Nephron progenitor cell (in vitro differentiated cells): ENCODE measurements at regions not wholly inside any gene's neighbourhood (a gene's known extent, or its start where the extent isn't known, plus 50 kb on each side); places are given as distances from the start of the nearest gene placed in this dataset.
"Not testable (repeated sequence)": the region's sequence is repeated elsewhere in the genome, so short reads cannot be mapped to it uniquely, and the experiment has no call there.

Source experiments
- DNase-seq: peaks from one replicate; pipeline ENCODE4 v3.0.0; 2021
- H3K27ac Mint-ChIP-seq: 2 replicates; pipeline ENCODE4 v1.8.0; 2021; ENCODE audit warnings: mild to moderate bottlenecking, moderate library complexity, mixed read lengths
- H3K27me3 Mint-ChIP-seq: 2 replicates; pipeline ENCODE4 v1.8.0; 2021; ENCODE audit warnings: mild to moderate bottlenecking, low read depth, mixed read lengths; ENCODE audit not compliant: poor library complexity
- H3K36me3 Mint-ChIP-seq: 2 replicates; pipeline ENCODE4 v1.8.0; 2021; ENCODE audit warnings: low read depth, mixed read lengths
- H3K4me1 Mint-ChIP-seq: 2 replicates; pipeline ENCODE4 v1.8.0; 2021; ENCODE audit warnings: mixed read lengths
- H3K4me3 Mint-ChIP-seq: 2 replicates; pipeline ENCODE4 v1.8.0; 2021; ENCODE audit warnings: mild to moderate bottlenecking, moderate library complexity, mixed read lengths
- H3K9me3 Mint-ChIP-seq: 2 replicates; pipeline ENCODE4 v1.8.0; 2021; ENCODE audit warnings: mild to moderate bottlenecking, moderate library complexity, mixed read lengths
- CTCF ChIP-seq: fragments of 200-600 bp; sonication (generic); IDR thresholded peaks from 2 replicates; pipeline ENCODE4 v1.5.0; 2021; ENCODE audit warnings: antibody characterized with exemption

- DNase-seq: no peak
- Mint-ChIP-seq H3K27ac (no peak overlapping the region), H3K36me3 (no peaks in the 10 kb centered on the region), H3K4me3 (no peak overlapping the region), H3K9me3 (no peaks in the 10 kb centered on the region), H3K4me1 (no peaks in the 10 kb centered on the region), H3K27me3 (no peaks in the 10 kb centered on the region)
- TF ChIP-seq CTCF: no peak
Measured at GRCh38 chr5:166617507-166617906, 1673.9 kb upstream of the WWC1 start.

- H3K27me3 Mint-ChIP-seq: no peaks in the 10 kb centered on the region
- no peak for TF ChIP-seq CTCF
- H3K4me3 Mint-ChIP-seq: no peak overlapping the region
- no peak overlapping the region for H3K27ac Mint-ChIP-seq
- no peaks in the 10 kb centered on the region for H3K4me1 Mint-ChIP-seq
- no peak for DNase-seq
- H3K9me3 Mint-ChIP-seq: no peaks in the 10 kb centered on the region
- H3K36me3 Mint-ChIP-seq: no peaks in the 10 kb centered on the region
Measured at GRCh38 chr5:166618526-166618925, 1672.9 kb upstream of the WWC1 start.

- Mint-ChIP-seq H3K27me3 (no peaks in the 10 kb centered on the region), H3K4me3 (no peak overlapping the region), H3K4me1 (peaks cover 5% of the 10 kb centered on the region), H3K9me3 (no peaks in the 10 kb centered on the region), H3K36me3 (no peaks in the 10 kb centered on the region), H3K27ac (no peak overlapping the region)
- DNase-seq: no peak
- TF ChIP-seq CTCF: no peak
Measured at GRCh38 chr5:166624573-166624972, 1666.9 kb upstream of the WWC1 start.

- Mint-ChIP-seq H3K27ac (no peak overlapping the region), H3K4me1 (peaks cover 5% of the 10 kb centered on the region), H3K36me3 (no peaks in the 10 kb centered on the region), H3K9me3 (no peaks in the 10 kb centered on the region), H3K4me3 (no peak overlapping the region), H3K27me3 (no peaks in the 10 kb centered on the region)
- DNase-seq: no peak
- no peak for TF ChIP-seq CTCF
Measured at GRCh38 chr5:166625210-166625865, 1666.1 kb upstream of the WWC1 start.

- Mint-ChIP-seq H3K27ac (no peak overlapping the region), H3K4me1 (no peaks in the 10 kb centered on the region), H3K36me3 (no peaks in the 10 kb centered on the region), H3K27me3 (no peaks in the 10 kb centered on the region), H3K9me3 (no peaks in the 10 kb centered on the region), H3K4me3 (no peak overlapping the region)
- no peak for DNase-seq
- no peak for TF ChIP-seq CTCF
Measured at GRCh38 chr5:166637295-166637694, 1654.2 kb upstream of the WWC1 start.

GRCh38 chr5:166639151-166639550 is 1652.3 kb upstream of the WWC1 start:
- no peak for TF ChIP-seq CTCF
- DNase-seq: no peak
- Mint-ChIP-seq H3K27me3 (no peaks in the 10 kb centered on the region), H3K36me3 (no peaks in the 10 kb centered on the region), H3K27ac (no peak overlapping the region), H3K4me3 (no peak overlapping the region), H3K9me3 (no peaks in the 10 kb centered on the region), H3K4me1 (no peaks in the 10 kb centered on the region)

GRCh38 chr5:166640136-166640535 is 1651.3 kb upstream of the WWC1 start:
- not testable (repeated sequence) for H3K9me3 Mint-ChIP-seq, H3K36me3 Mint-ChIP-seq, H3K4me3 Mint-ChIP-seq, H3K27ac Mint-ChIP-seq, H3K27me3 Mint-ChIP-seq, DNase-seq, H3K4me1 Mint-ChIP-seq
